ENCODE measurements at regions not wholly inside any gene's neighbourhood (a gene's known extent, or its start where the extent isn't known, plus 50 kb on each side); places are given as distances from the start of the nearest gene placed in this dataset.

DNA sequence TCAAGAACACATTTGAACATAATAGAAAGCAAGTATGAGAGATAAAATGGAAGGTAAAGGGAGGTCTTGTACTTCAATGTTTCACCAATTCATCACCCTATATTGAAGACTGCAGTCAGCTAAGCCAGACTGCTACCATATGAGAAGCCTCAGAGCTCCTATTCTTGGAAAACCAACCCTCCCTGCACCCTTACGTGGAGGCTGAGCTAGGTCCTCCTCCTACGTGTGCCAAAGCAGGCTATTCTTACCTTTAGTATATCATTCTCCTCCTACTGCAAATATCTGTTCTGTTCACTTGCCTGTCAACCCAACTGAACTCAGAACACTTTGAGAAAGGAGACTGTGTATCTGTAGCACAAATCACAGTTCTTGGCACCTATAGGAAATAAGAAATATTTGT lies 255.8 kb upstream of the HNRNPA3 start:
- no peak for TF ChIP-seq POLR2A (IDR thresholded peaks at IDR 0.05)
- TF ChIP-seq, protein P1, sequence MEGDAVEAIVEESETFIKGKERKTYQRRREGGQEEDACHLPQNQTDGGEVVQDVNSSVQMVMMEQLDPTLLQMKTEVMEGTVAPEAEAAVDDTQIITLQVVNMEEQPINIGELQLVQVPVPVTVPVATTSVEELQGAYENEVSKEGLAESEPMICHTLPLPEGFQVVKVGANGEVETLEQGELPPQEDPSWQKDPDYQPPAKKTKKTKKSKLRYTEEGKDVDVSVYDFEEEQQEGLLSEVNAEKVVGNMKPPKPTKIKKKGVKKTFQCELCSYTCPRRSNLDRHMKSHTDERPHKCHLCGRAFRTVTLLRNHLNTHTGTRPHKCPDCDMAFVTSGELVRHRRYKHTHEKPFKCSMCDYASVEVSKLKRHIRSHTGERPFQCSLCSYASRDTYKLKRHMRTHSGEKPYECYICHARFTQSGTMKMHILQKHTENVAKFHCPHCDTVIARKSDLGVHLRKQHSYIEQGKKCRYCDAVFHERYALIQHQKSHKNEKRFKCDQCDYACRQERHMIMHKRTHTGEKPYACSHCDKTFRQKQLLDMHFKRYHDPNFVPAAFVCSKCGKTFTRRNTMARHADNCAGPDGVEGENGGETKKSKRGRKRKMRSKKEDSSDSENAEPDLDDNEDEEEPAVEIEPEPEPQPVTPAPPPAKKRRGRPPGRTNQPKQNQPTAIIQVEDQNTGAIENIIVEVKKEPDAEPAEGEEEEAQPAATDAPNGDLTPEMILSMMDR (IDR thresholded peaks at IDR 0.05), result no peak
- no peak for TF ChIP-seq POLR2AphosphoS5 (IDR thresholded peaks at IDR 0.05)

Data from stomach (tissue), 4 donors.